ENCODE measurements at regions not wholly inside any gene's neighbourhood (a gene's known extent, or its start where the extent isn't known, plus 50 kb on each side); places are given as distances from the start of the nearest gene placed in this dataset.

GRCh38 chr2:9771481-9772017, 71.7 kb upstream of the TAF1B start:
- CTCF ChIA-PET = interaction anchor here (0.9 to 3.8 kb wide), 4 partner anchors 12 to 301 kb away, joined by 3 to 28 read pairs (median 4); no protein-coding TSS in a partner anchor
- intact Hi-C loops (cut with micrococcal nuclease) = no loop called here
- Mint-ChIP-seq H3K36me3 (ENCODE audit: low read depth) (no peaks in the 10 kb centered on the region), H3K27ac (no peak overlapping the region), H3K4me3 (no peak overlapping the region), H3K4me1 (ENCODE audit: low read depth) (peaks cover 6% of the 10 kb centered on the region), H3K27me3 (ENCODE audit: low read depth) (no peaks in the 10 kb centered on the region), H3K9me3 (no peaks in the 10 kb centered on the region)
- DNase-seq = no peak

- H3K27ac Mint-ChIP-seq = no peak overlapping the region
These were observed 71.0 kb upstream of the TAF1B start for GRCh38 chr2:9772035-9772998.

GRCh38 chr2:9772999-9773902, 70.0 kb upstream of the TAF1B start:
- no peaks in the 10 kb centered on the region for H3K9me3 Mint-ChIP-seq
- H3K27ac Mint-ChIP-seq = no peak overlapping the region
- peaks cover 7% of the 10 kb centered on the region for H3K4me1 Mint-ChIP-seq (ENCODE audit: low read depth)
- CTCF ChIA-PET = no interaction called here
- H3K36me3 Mint-ChIP-seq (ENCODE audit: low read depth) = no peaks in the 10 kb centered on the region
- no peak overlapping the region for H3K4me3 Mint-ChIP-seq
- H3K27me3 Mint-ChIP-seq (ENCODE audit: low read depth) = no peaks in the 10 kb centered on the region
- intact Hi-C loops (cut with micrococcal nuclease) = no loop called here
- DNase-seq = no peak

More at GRCh38 chr2:9772035-9772998, 71.0 kb upstream of the TAF1B start:
- no peak overlapping the region for H3K4me3 Mint-ChIP-seq
- H3K4me1 Mint-ChIP-seq (ENCODE audit: low read depth) = peaks cover 6% of the 10 kb centered on the region
- intact Hi-C loops (cut with micrococcal nuclease) = no loop called here
- no peaks in the 10 kb centered on the region for H3K36me3 Mint-ChIP-seq (ENCODE audit: low read depth)
- H3K9me3 Mint-ChIP-seq = no peaks in the 10 kb centered on the region
- DNase-seq = no peak
- CTCF ChIA-PET = interaction anchor here (0.9 to 3.8 kb wide), 3 partner anchors 13 to 300 kb away, joined by 3 to 28 read pairs (median 3); no protein-coding TSS in a partner anchor
- H3K27me3 Mint-ChIP-seq (ENCODE audit: low read depth) = no peaks in the 10 kb centered on the region

- Mint-ChIP-seq H3K9me3 (no peaks in the 10 kb centered on the region), H3K4me1 (ENCODE audit: low read depth) (peaks cover 11% of the 10 kb centered on the region), H3K4me3 (no peak overlapping the region), H3K27me3 (ENCODE audit: low read depth) (no peaks in the 10 kb centered on the region), H3K27ac (no peak overlapping the region), H3K36me3 (ENCODE audit: low read depth) (no peaks in the 10 kb centered on the region)
- no peak for DNase-seq
- CTCF ChIA-PET = no interaction called here
- intact Hi-C loops (cut with micrococcal nuclease) = no loop called here
These were observed 69.4 kb upstream of the TAF1B start for GRCh38 chr2:9773903-9774239.

- CTCF ChIA-PET = interaction anchor here (0.8 kb wide), 1 partner anchor 20 kb away, joined by 3 read pairs; no protein-coding TSS in a partner anchor
- H3K36me3 Mint-ChIP-seq (ENCODE audit: low read depth) = no peaks in the 10 kb centered on the region
- no peak overlapping the region for H3K4me3 Mint-ChIP-seq
- intact Hi-C loops (cut with micrococcal nuclease) = no loop called here
- H3K27me3 Mint-ChIP-seq (ENCODE audit: low read depth) = no peaks in the 10 kb centered on the region
- no peaks in the 10 kb centered on the region for H3K9me3 Mint-ChIP-seq
- no peak overlapping the region for H3K27ac Mint-ChIP-seq
- H3K4me1 Mint-ChIP-seq (ENCODE audit: low read depth) = peaks cover 13% of the 10 kb centered on the region
- DNase-seq = no peak
These were observed 69.0 kb upstream of the TAF1B start for GRCh38 chr2:9774266-9774665.

GRCh38 chr2:9775351-9775750, 67.9 kb upstream of the TAF1B start:
- no peak overlapping the region for H3K27ac Mint-ChIP-seq
- H3K36me3 Mint-ChIP-seq (ENCODE audit: low read depth) = no peaks in the 10 kb centered on the region
- H3K4me1 Mint-ChIP-seq (ENCODE audit: low read depth) = peaks cover 18% of the 10 kb centered on the region
- H3K27me3 Mint-ChIP-seq (ENCODE audit: low read depth) = no peaks in the 10 kb centered on the region
- no peak for DNase-seq
- H3K9me3 Mint-ChIP-seq = no peaks in the 10 kb centered on the region
- intact Hi-C loops (cut with micrococcal nuclease) = no loop called here
- CTCF ChIA-PET = interaction anchor here (0.8 kb wide), 1 partner anchor 21 kb away, joined by 3 read pairs; no protein-coding TSS in a partner anchor
- no peak overlapping the region for H3K4me3 Mint-ChIP-seq

- CTCF ChIA-PET = no interaction called here
- Mint-ChIP-seq H3K4me3 (no peak overlapping the region), H3K36me3 (ENCODE audit: low read depth) (no peaks in the 10 kb centered on the region), H3K9me3 (no peaks in the 10 kb centered on the region), H3K27ac (no peak overlapping the region), H3K4me1 (ENCODE audit: low read depth) (peaks cover 26% of the 10 kb centered on the region), H3K27me3 (ENCODE audit: low read depth) (no peaks in the 10 kb centered on the region)
- intact Hi-C loops (cut with micrococcal nuclease) = no loop called here
- no peak for DNase-seq
These were observed 67.1 kb upstream of the TAF1B start for GRCh38 chr2:9775999-9776712.

- no peak overlapping the region for H3K27ac Mint-ChIP-seq
- no peak overlapping the region for H3K4me3 Mint-ChIP-seq
- DNase-seq = no peak
- H3K4me1 Mint-ChIP-seq (ENCODE audit: low read depth) = peaks cover 31% of the 10 kb centered on the region
- CTCF ChIA-PET = interaction anchor here (1.0 to 1.5 kb wide), 3 partner anchors 22 to 254 kb away, joined by 3 to 9 read pairs (median 3); no protein-coding TSS in a partner anchor
- H3K9me3 Mint-ChIP-seq = no peaks in the 10 kb centered on the region
- intact Hi-C loops (cut with micrococcal nuclease) = no loop called here
- H3K27me3 Mint-ChIP-seq (ENCODE audit: low read depth) = no peaks in the 10 kb centered on the region
- no peaks in the 10 kb centered on the region for H3K36me3 Mint-ChIP-seq (ENCODE audit: low read depth)
These were observed 66.2 kb upstream of the TAF1B start for GRCh38 chr2:9777081-9777480.

- CTCF ChIA-PET = interaction anchor here (0.6 to 2.4 kb wide), 7 partner anchors 8 to 286 kb away, joined by 3 to 14 read pairs (median 3); partner anchors contain the start of gene TAF1B
- DNase-seq = peak; percentile 42
- no peak overlapping the region for H3K4me3 Mint-ChIP-seq
- peaks cover 40% of the 10 kb centered on the region for H3K4me1 Mint-ChIP-seq (ENCODE audit: low read depth)
- no peaks in the 10 kb centered on the region for H3K9me3 Mint-ChIP-seq
- no peaks in the 10 kb centered on the region for H3K27me3 Mint-ChIP-seq (ENCODE audit: low read depth)
- intact Hi-C loops (cut with micrococcal nuclease) = no loop called here
- no peak overlapping the region for H3K27ac Mint-ChIP-seq
- H3K36me3 Mint-ChIP-seq (ENCODE audit: low read depth) = no peaks in the 10 kb centered on the region
These were observed 65.3 kb upstream of the TAF1B start for GRCh38 chr2:9778012-9778411.

- Mint-ChIP-seq H3K4me1 (ENCODE audit: low read depth) (peaks cover 45% of the 10 kb centered on the region), H3K9me3 (no peaks in the 10 kb centered on the region), H3K27ac (no peak overlapping the region), H3K4me3 (no peak overlapping the region), H3K27me3 (ENCODE audit: low read depth) (no peaks in the 10 kb centered on the region), H3K36me3 (ENCODE audit: low read depth) (no peaks in the 10 kb centered on the region)
- intact Hi-C loops (cut with micrococcal nuclease) = no loop called here
- CTCF ChIA-PET = interaction anchor here (1.0 to 2.4 kb wide), 3 partner anchors 9 to 286 kb away, joined by 3 to 14 read pairs (median 5); no protein-coding TSS in a partner anchor
- no peak for DNase-seq
These were observed 64.6 kb upstream of the TAF1B start for GRCh38 chr2:9778471-9779316.

All from activated naive CD4-positive, alpha-beta T cell treated with anti-CD3 and anti-CD28 coated beads for 36 hours (primary cell).